Stimulated activated CD8-positive, alpha-beta memory T cell treated with anti-CD3 and anti-CD28 coated beads, Interleukin-2, amount 100 ng/mL, for 48 hours (primary cell): ENCODE measurements at regions not wholly inside any gene's neighbourhood (a gene's known extent, or its start where the extent isn't known, plus 50 kb on each side); places are given as distances from the start of the nearest gene placed in this dataset.

Experiments used
- DNase-seq, 2 donors: peaks; one replicate each; pipeline ENCODE4 v3.0.0-alpha.2; 2020; ENCODE audit warnings: low read depth in 2 of 2

DNA sequence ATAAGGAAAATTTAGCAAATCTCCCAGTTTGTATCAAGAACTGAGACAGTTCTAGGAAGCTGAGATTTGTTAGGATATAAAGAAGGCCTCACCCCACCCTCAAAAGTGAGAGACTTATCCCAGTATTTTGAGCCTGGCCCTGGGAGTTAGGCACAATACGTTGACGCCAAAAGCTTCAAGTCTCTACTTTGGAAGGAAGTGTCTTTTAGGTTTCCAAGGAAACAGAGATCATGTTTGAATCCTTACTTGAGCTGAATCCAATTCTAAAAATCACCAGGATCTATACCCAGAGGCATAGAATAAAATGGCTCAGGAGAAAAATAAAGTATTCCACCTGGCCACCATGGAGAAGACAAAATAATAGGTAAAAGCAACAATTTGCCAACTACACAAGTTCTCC is 115.9 kb upstream of the NRG3 start:
- DNase-seq: no peak

DNA sequence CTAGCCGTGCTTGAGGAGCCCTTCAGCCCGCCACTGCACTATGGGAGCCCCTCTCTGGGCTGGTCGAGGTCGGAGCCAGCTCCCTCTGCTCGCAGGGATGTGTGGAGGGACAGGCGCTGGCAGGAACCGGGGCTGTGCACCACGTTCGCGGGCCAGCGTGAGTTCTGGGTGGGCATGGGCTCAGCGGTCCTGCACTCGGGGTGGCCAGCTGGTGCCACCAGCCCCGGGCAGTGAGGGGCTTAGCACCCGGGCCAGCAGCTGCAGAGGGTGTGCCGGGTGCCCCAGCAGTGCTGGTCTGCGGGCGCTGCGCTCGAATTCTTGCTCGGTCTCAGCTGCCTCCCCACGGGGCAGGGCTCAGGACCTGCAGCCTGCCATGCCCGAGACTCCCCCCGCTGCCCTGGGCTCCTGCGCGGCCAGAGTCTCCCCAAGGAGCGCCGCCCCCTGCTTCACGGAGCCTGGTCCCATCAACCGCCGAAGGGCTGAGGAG is 90.8 kb upstream of the NRG3 start:
- no peak for DNase-seq

DNA sequence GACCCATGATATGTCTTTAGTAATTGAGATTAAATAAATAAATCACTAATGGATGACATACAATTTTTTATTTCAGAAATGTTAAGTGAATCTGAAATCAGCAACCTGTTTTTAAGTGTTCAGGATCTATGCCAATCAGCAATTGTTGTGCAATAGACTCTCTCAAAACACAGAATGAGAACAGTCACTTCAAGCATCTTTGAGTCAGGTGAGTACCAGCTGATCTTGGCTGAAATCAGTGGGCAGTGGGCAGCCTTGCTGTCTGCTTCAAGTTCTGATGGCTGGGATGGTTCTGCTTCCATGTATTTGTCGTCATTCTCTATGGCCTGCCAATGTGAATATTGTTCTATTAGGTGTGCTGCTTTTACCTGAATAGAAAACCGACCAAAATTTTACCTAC is 82.3 kb upstream of the NRG3 start:
- no peak for DNase-seq

DNA sequence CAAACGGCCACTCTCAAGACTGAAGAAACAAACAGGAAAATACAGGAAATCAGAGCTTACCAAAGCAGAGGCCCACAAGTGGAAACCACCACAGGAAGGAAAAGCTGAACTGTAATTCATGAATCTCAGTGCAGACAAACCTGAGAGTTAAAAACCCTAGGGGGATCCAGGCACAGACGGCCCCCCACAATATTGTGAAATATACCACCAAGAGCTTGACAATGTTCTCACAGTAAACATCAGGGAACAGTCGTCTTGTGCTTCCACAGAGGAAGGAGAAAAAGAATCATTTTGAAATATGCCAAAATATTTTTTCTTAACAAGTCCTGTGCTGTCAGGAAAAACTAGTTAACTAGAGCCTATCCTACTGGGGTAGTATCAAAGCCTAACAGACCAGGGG is 68.2 kb upstream of the NRG3 start:
- no peak for DNase-seq

DNA sequence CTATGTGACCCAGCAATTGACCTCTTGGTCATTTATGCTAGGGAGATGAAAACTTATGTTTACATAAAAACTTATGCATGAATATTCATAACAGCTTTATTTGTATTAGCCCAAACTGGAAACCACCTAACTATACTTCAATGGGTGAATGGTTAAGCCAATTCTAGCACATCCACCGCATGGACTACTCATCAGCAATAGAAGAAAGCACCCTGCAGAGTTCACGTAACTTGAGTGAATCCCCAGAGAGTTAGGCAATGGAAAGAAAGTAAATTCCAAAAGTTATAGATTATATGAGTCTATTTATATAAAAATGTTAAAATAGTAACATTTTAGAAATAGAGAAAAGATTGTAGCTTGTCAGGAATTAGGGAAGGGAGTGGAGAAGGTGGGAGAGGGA is 60.2 kb upstream of the NRG3 start:
- DNase-seq: no peak

DNA sequence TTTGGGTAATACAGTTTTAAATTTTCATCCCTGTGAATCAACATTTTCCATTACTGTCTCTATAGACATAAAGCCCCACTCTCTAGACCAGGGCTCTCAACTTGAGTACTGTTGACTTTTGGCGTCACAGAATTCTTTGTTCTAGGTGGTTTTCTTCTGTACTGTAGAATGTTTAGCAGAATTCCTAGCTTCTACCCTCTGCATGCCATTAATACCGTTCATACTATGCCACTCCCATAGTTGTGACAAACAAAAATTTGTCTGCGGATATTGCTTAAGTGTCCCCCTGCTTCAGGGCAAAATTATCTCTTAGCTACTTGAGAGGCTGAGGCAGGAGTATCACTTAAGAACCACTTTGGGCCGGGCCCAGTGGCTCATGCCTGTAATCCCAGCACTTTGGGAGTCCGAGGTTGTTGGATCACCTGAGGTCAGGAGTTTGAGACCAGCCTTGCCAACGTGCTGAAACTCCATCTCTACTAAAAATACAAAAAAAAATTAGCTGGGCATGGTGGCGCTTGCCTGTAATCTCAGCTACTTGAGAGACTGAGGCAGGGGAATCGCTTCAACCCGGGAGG is 57.3 kb upstream of the NRG3 start:
- DNase-seq: no peak

DNA sequence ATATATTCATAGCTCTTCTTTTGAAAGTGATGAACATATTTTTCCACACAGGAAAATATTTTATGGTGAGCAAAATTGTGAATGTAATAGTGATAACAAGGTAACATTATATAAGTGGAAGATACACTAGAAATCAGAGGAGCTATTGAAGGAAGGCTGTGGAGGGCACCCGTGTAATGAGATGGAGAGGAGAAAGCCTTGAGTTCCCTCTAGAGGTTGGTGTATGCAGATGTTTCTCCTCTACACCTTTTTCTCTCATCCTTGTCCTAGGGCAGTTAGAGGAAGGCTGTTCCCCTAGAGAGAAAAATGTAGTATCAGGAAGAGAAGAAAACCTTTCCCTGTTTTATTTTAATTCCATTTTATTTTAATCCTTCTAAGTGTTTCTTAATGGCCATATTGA is 54.6 kb upstream of the NRG3 start:
- DNase-seq: no peak
